SK-N-DZ (cell line): ENCODE measurements at regions not wholly inside any gene's neighbourhood (a gene's known extent, or its start where the extent isn't known, plus 50 kb on each side); places are given as distances from the start of the nearest gene placed in this dataset.
"Not testable (repeated sequence)": the region's sequence is repeated elsewhere in the genome, so short reads cannot be mapped to it uniquely, and the experiment has no call there.

Experiments
- DNase-seq: peaks from one replicate; pipeline ENCODE4 v3.0.0-alpha.2; 2015; ENCODE audit warnings: low spot score

DNA sequence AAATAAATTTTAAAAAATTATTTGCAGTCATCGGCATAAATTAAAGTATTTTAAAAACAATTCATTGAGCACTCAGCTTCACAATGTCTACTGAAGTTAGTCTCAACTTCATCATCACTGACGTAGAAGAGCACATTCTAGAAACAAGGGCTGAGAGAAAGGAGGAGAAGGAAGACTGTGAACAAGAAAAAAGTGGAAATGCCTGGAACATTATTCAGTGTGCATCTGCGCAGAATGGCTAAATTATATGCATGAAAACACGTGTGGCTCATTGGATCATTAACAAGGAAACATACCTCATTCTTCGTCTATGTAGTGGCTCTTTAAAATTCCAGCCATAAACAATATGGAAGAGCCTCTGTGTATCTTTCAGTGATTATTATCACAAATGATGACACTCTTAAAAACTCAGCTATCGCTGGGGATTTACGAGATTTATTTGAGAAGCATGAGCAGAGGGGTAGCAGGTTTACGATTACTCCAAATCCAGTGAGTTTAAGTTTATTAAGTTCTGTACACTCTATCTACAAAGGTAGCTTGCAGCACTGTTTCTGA lies 404.2 kb upstream of the CDIN1 start:
- DNase-seq = no peak

DNA sequence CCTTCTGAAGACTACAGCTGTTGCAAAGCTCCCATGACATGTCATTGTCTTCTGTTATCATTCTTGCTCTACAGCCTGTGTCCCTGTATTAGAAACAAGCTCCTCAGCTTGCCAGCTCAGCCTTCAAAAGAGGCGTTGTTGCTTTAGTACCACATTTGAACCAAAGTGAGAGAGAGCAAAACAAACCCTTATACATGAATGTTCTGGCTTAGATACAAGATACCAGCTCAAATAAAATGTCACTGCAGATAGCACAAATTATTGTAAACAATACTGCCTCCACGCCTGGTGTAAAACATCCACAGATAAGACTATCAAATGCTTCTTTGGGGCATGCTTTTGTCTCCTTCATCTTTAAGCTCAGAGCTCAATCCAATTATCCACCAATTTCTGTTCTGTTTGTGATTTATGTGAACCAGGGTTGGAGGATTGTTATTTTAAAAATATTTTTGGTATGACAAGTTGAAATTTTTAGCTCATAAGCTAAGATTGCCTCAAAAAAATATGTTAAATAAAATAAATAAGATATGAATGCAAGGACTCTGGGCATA lies 403.6 kb upstream of the CDIN1 start:
- peak; percentile 76 for DNase-seq

DNA sequence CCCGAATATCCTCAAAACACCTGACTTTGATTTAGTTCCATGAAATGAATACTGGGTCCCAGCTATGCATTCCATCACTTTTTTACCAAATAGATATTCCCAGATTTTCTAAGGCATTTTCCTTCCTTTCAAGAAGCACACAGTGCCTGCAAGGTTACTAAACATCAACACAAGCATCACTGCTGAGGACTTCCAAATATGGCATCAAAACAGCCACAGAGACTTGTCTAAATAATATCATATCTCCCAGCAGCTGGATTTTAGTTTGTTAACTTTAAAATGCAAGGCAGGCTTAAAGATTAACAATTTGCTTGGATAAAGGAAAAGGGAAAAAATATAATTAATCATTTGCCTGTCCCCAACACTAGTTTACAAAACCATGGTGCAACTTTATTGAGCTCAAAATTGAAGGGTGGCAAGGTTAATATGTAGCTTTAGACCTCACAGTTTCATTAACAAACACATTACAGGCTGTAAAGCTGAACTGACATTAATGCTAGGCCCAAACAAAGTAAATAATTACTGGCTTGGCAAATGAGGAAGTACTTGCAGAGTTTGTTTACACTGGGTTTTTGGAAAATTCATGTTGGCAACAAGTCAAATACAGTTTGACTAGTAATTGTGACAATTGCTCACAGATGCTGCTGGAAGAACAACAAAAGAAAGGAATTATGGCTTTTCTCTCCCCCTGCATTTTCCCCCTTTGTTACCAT lies 401.7 kb upstream of the CDIN1 start:
- DNase-seq = no peak

DNA sequence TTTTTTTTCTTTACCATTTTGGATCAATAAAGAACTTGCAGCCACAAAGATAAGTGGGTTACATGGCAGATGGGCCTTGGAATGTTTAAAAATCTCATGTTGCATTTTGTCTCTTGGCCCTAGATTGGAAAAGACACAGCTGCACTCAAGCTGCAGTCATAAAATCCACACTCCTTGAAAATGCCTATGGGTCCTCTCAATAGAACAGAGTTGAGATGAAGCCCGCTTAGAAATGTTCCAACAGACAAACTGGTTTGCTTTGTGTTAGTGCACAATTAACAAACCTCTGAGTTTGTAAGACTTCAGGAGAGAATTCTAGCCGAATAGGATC lies 401.2 kb upstream of the CDIN1 start:
- no peak for DNase-seq

DNA sequence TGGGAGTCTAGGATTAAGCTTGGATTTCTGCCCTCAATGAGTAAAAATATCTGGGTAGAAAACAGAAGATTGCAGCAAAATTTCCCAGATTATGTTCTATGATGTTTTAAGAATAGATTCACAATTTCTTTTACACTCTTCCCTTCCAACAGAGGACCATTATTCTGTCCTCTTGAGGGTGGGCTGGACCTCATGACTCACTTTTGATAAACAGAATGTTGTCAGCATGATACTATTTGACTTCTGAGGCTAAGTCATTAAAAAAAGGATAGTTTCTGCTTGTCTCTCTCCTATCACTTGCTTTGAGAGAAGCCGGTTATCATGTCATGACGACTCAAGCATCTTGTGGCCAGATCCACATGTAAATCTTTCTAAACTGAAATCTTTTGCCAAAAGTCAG lies 396.2 kb upstream of the CDIN1 start:
- DNase-seq = no peak

DNA sequence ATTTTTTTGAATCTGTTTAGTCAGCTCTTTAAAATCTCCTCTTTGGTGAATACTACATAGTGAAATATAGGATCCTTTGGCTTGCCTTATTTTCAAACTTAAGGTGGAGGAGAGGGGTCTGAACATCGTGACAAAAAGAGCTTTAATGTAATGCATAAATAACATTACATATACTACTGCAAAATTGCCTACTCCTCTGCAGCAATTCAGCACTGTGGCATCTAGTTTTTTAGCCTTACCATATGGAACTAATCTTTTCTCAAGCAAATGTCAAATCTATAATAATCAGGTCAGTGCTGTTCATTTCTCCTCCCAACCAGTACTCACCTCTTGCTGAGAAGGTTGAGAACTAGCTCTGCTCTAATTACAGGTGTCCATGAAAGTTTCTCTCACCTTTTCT lies 394.0 kb upstream of the CDIN1 start:
- DNase-seq = no peak

DNA sequence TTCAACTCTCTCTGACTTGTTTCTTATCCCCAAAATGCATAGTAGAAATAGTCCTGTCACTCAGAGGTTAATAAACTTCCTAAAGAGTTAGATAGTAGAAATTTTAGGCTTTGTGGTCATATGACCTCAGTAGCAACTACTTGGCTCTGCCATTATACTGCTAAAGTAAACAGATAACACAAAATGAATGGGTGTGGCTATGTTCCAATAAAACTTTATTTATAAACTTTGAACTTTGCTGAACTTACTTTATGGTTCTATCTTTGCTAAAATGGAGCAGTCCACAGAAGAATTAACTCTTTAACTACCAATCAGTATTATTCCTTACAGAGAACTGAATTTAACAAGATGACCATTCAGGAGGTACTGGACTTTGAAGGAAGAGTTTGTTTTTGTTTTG lies 393.6 kb upstream of the CDIN1 start:
- DNase-seq = no peak

DNA sequence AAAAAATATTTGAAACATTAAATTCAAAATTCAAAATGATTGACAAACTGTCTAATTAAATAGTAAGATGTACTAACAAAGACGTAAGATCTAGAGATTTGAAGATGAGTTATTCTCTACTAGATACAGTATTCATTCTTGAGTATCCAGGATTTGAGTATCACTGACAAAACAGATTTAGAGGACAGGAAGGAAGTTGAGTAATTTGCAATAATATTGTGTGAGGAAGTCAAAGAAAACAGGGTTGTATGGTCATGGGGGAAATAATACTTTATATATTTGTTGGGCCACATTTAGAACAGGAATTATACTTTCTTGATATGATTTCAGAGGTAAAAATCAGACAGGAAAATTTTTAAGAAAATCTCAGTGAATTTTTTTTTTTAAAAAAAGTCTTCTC lies 393.1 kb upstream of the CDIN1 start:
- DNase-seq = no peak

DNA sequence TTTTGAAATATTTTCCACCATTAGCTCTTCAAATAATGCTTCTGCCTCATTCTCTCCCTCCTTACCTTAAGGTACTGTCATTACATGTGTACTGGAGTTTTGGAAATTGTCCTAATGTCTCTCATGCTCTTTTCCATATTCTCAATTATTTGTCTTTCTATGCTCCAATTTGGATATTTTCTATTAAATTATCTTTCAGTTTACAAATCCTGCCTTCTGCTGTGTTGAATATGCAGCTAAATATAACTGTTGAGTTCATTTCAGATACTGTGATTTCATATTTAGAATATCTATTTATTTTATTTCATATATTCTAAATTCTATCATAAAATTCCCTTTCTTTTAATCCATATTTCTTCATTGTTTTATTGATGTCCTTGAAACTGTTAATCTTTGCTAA lies 388.0 kb upstream of the CDIN1 start:
- DNase-seq = no peak

DNA sequence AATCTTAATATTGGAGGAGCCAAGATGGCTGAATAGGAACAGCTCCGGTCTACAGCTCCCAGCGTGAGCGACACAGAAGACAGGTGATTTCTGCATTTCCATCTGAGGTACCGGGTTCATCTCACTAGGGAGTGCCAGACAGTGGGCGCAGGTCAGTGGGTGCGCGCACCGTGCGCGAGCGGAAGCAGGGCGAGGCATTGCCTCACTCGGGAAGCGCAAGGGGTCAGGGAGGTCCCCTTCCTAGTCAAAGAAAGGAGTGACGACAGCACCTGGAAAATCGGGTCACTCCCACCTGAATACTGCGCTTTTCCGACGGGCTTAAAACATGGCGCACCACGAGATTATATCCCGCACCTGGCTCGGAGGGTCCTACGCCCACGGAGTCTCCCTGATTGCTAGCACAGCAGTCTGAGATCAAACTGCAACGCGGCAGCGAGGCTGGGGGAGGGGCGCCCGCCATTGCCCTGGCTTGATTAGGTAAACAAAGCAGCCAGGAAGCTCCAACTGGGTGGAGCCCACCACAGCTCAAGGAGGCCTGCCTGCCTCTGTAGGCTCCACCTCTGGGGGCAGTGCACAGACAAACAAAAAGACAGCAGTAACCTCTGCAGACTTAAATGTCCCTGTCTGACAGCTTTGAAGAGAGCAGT lies 383.9 kb upstream of the CDIN1 start:
- DNase-seq = not testable (repeated sequence)

DNA sequence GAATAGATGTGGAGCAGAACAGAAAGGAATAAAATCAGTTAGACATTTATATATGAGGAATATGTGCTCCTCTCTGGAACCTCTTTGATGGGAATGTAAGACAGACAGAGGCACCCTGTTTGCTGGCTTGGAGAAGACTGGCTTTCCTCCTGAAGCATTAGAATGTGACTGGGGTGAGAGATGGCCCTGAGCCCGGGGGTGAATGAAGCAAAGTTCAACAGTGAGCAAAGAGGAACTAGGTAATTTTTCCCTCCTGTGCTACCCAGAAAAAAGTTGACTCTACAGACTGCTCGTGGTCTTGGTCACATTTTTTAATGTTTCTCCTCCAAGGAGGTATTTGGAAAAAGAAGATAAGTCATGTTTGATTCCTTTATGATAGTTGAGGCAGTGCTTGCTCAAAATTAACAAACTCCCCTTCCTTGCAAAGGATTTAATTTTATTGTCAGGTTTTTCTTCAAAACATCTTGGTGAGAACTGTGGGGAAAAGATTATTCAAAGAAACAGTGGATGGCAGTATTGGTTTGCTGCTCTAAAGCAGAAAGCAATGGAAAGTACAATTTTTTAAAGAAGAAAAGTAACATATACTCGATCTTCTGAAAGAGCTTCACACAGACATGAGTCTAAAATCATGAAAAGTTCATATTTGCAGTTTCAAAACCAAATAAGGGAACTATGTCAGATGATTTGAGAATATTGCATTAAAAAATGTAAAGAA lies 370.4 kb upstream of the CDIN1 start:
- DNase-seq = no peak

DNA sequence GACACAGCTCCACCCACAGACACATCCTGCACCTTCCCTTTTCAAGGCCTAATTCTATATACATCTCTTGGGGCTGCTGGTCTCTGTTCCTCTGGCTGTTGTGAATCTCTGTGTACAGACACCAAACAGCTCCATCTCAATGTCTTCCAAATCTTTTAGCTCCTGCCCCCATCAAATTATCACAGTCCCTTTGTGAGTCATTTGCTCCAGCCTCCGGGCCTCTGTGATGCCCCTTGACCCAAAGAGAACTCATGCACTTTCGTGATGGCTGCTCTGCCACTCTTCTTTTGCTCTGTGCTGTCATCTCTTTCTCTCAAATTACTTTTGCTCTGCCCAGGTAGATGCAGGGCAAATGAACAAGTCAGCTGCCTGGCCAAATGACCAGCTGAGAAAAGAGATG lies 369.0 kb upstream of the CDIN1 start:
- DNase-seq = no peak

DNA sequence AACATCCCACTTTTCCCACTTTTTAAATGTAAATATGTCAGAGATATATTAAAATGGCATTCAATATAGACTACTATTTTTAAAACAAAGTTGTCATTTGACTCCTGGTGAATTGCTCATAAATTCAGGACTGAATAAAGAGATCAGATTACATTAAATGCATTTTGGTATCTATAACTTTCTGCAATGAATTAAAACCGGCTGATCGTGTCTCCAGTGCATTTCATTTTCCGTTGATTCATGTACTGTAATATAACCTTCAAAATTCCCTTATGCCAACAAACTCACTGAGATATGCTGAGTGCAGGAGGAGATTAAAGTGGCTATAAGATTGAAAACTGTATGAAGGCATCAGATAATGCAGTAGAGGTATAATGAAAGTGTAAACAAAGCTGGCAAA lies 361.1 kb upstream of the CDIN1 start:
- no peak for DNase-seq

DNA sequence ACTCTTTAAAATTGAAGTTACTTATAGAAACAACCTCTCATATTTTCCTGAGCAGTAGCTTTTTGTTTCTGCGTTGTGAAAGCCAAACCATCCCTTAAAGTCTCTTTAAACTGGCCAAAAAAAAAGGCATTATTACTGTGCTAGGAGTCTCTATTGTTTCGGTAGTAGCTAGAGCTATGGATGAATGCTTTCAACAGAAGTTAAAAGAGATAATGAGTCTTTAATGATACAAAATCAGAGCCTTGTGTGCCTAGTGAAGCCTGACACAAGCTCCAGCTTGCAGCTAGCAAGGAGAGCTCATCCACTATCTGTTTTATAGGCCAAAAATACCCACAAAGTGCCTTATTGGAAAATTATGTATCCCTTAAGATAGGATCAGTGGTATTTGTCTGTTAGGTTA lies 360.4 kb upstream of the CDIN1 start:
- DNase-seq = no peak

DNA sequence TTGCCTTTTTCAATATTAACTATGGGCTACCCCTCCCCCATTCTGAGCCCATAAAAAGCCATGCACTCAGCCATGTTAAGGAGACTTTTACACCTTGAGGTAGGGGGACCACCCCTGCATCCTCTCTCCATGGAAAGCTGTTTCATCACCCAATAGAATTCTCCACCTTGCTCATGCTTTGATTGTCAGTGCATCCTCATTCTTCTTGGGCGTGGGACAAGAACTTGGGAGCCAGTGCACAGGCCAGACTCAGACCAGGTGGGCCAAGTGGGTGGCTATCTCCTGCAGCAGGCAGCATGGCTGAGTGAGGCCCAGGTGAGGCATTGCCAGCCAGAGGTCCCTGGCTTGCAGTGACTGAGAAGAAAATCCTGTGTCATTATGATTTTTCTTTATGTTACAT lies 357.4 kb upstream of the CDIN1 start:
- no peak for DNase-seq

DNA sequence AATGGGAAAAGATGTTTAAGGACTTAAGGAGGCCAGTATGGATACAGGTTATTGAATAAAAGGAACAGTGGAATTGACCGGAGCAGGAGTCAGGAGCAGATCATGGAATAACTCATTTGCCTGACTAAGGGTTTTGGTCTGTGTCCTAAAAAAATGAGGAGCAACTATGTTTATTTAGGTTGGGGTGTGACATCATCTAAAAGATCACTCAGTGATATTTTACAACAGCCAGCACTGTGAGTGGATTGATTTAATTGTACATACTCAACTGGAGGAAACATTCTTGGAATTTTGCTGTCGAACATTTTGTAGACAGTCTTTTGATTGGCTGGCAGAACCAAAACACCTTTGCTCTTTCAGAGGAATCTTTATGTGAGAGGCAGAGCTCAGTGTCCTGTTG lies 348.6 kb upstream of the CDIN1 start:
- no peak for DNase-seq

DNA sequence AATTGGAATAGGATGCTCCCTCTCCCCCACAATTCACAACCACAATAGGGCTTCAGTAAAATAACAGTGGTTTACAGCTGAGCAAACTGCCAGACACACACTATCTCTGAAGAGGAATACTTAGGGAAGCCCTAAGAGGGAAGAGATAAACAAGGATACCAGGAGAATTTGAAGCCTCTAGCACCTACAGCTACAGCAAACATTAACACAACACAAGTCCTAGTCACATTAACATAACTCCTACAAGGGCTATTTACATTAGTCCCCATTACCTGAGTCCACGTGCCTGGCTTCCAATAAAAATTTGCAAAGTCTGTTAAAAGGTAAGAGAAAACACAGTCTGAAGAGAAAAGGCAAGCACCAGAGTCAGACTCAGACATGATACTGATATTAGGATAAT lies 346.9 kb upstream of the CDIN1 start:
- DNase-seq = no peak

DNA sequence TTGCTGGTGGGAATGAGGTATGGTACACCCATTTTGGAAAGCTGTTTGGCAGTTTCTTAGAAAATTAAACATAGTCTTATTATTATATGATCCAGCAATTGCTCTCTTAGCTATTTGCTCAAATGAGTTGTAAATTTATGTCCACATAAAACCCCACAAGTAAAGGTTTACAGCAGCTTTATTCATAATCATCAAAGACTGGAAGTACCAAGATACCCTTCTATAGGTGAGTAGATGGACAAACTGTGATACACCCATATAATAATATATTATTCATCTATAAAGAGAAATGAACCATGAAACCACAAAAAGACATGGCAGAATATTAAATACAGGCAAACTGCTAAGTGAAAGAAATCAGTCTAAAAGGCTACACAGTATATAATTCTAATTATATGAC lies 344.7 kb upstream of the CDIN1 start:
- DNase-seq = no peak

DNA sequence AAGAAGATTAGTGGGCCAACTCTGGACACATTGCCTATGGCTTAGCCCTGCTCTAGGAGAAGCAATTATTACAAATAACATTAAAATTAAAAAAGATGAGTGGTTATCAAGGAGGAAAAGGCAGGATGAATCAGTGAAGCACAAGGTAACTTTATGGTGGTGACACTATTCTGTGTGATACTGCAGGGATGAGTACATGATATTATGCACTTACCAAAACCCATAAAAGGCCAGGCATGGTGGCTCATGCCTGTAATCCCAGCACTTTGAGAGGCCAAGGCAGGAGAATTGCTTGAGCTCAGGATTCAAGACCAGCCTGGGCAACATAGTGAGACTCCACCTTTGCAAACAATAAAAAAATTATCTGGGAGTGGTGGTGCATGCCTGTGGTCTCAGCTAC lies 344.3 kb upstream of the CDIN1 start:
- no peak for DNase-seq

DNA sequence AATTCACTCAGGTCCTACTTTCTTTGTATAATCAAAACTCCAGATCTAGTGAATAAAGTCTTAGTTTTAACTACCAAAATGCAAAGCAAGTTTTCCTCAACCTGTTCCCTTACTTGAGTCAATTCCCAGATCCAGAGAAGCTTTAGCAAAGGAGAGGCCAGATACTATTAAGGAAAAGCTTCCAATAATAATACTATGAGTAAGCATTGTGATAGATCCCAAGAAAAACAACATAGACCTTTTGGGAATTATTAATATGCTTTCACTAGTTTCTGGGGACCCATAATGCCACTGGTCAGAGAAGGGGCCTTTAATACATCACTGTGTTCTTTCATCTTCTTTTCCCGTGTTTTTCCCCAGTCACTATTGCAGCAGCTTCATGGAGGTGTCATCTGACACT lies 339.9 kb upstream of the CDIN1 start:
- DNase-seq = no peak

DNA sequence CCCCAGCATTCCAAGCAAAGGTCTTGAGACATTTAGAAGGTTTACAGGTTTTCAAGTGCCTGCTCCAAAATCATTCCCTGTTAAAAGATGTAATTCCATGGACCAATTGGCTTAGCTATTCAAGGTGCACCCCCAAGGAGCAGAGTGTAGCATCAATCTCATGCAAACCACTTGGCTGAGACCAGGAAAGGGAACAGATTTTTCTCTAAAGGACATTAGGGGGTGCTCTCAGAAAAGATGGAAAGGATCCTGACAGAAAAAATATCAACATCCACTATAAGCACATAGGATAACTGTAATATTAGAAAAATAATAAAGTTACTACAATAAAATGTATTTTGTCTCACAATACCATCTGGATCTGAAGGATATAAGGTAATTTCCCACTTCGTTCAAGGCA lies 328.0 kb upstream of the CDIN1 start:
- no peak for DNase-seq

DNA sequence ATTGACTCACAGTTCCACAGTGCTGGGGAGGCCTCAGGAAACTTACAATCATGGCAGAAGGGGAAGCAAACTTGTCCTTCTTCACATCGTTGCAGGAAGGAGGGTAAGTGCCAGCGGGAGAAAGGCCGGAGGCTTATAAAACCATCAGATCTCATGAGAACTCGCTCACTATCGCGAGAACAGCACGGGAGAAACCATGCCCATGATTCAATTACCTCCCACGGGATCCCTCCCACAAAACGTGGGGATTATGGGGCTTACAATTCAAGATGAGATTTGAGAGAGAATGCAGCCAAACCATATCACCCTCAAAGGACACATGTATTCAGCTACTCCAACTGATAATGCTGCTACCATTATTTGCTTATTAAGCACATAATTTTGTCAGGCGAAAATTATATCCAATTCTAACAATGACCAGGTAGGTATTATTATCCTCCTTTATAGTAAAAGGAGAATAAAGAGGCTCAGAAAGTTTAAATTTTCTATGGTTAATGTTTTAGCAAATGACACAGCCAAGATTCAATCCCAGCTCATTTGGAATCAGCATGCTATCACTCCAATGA lies 327.2 kb upstream of the CDIN1 start:
- no peak for DNase-seq
